Endothelial cell of umbilical vein (primary cell): ENCODE measurements at regions not wholly inside any gene's neighbourhood (a gene's known extent, or its start where the extent isn't known, plus 50 kb on each side); places are given as distances from the start of the nearest gene placed in this dataset.

Experiments used
- BruUV-seq: library from RNA; stranded (reverse); fragments of 400-500 nt; replicated peaks from 2 replicates; lab custom pipeline; 2021; lab: Mats Ljungman, UMichigan
- CTCF ChIA-PET: fragments of 300-600, 350-600 bp; sonication (Branson Sonifier 250); formaldehyde crosslinking; loops from one replicate; lab custom pipeline; 2021; ENCODE audit warnings: antibody characterized with exemption, inconsistent platforms; lab: Charles Lee
- POLR2A ChIA-PET: fragments of 300-600, 350-600 bp; sonication (Branson Sonifier 250); formaldehyde crosslinking; loops from one replicate; lab custom pipeline; 2021; ENCODE audit warnings: antibody characterized with exemption, inconsistent platforms; lab: Charles Lee
- DNase-seq: peaks from one replicate; pipeline ENCODE4 v3.0.0-alpha.2; 2011; ENCODE audit warnings: low read depth, low spot score
- FAIRE-seq: peaks from 2 replicates; lab custom pipeline; 2011; peaks lifted over from hg19 to GRCh38; lab: Jason Lieb, UNC
- H2AFZ ChIP-seq: 2 replicates; pipeline ENCODE4 v1.6.0; 2012; ENCODE audit warnings: low read depth, low read length, control low read depth, inconsistent platforms
- H3K27ac ChIP-seq: 2 replicates; pipeline ENCODE4 v1.5.1; 2011; ENCODE audit warnings: low read depth, mild to moderate bottlenecking, control low read depth, low read length, moderate library complexity; ENCODE audit not compliant: insufficient read depth
- H3K27me3 ChIP-seq, 2 experiments: 2 replicates each; pipeline versions ENCODE4 v1.6.0 to v1.6.1; 2011; ENCODE audit warnings: low read length in 2 of 2, mixed read lengths in 1 of 2; ENCODE audit not compliant: control insufficient read depth in 2 of 2, insufficient read depth in 2 of 2
- H3K36me3 ChIP-seq, 2 experiments: 2 replicates in 1 of 2; 3 replicates in 1 of 2; pipeline ENCODE4 v1.5.1; 2011; ENCODE audit warnings: low read length in 2 of 2, mild to moderate bottlenecking in 1 of 2, moderate library complexity in 1 of 2; ENCODE audit not compliant: control insufficient read depth in 2 of 2, insufficient read depth in 2 of 2; ENCODE audit errors: extremely low read depth in 1 of 2
- H3K4me1 ChIP-seq: 3 replicates; pipeline ENCODE4 v1.5.1; 2011; ENCODE audit warnings: mild to moderate bottlenecking, low read length; ENCODE audit not compliant: control insufficient read depth, insufficient read depth; ENCODE audit errors: extremely low read depth
- H3K4me2 ChIP-seq: 2 replicates; pipeline ENCODE4 v1.6.1; 2011; ENCODE audit warnings: low read length, control low read depth, mixed read lengths; ENCODE audit not compliant: insufficient read depth
- H3K4me3 ChIP-seq, 3 experiments: fragments of 200-600 bp in 1 of 3; sonication (generic), shearing (Covaris generic) in 1 of 3; replicated peaks in 1 of 3; 2 replicates each; pipeline ENCODE4 v1.5.1; 2011 to 2016; ENCODE audit warnings: control low read depth in 3 of 3, low read length in 3 of 3, mild to moderate bottlenecking in 2 of 3, inconsistent platforms in 1 of 3, low read depth in 1 of 3, moderate library complexity in 1 of 3; ENCODE audit not compliant: insufficient read depth in 1 of 3
- H3K79me2 ChIP-seq: 2 replicates; pipeline ENCODE4 v1.6.0; 2012; ENCODE audit warnings: low read length, inconsistent platforms; ENCODE audit not compliant: control insufficient read depth, insufficient read depth
- H3K9ac ChIP-seq: replicated peaks from 2 replicates; pipeline ENCODE3; 2011; ENCODE audit warnings: low read length, control low read depth; ENCODE audit not compliant: insufficient read depth; ENCODE audit errors: extremely low read depth
- H3K9me1 ChIP-seq: replicated peaks from 3 replicates; pipeline ENCODE4 v1.6.0; 2011; ENCODE audit warnings: mild to moderate bottlenecking, low read length; ENCODE audit not compliant: control insufficient read depth, insufficient read depth; ENCODE audit errors: extremely low read depth
- H3K9me3 ChIP-seq: replicated peaks from 2 replicates; pipeline ENCODE4 v1.5.1; 2012; ENCODE audit warnings: low read length, inconsistent platforms; ENCODE audit not compliant: control insufficient read depth, insufficient read depth
- H4K20me1 ChIP-seq: replicated peaks from 2 replicates; pipeline ENCODE3; 2011; ENCODE audit warnings: mild to moderate bottlenecking, low read length; ENCODE audit not compliant: control insufficient read depth, insufficient read depth; ENCODE audit errors: extremely low read depth
- EZH2 ChIP-seq: IDR thresholded peaks from 2 replicates; pipeline ENCODE4 v1.6.1; 2012; ENCODE audit warnings: borderline replicate concordance, low read depth, mild to moderate bottlenecking, moderate library complexity, low read length, inconsistent platforms; ENCODE audit not compliant: severe bottlenecking
- FOS ChIP-seq: IDR thresholded peaks from 2 replicates; pipeline ENCODE4 v1.6.1; 2011; ENCODE audit warnings: mild to moderate bottlenecking, low read length, moderate library complexity, borderline replicate concordance; ENCODE audit not compliant: insufficient read depth
- GATA2 ChIP-seq: IDR thresholded peaks from 2 replicates; pipeline ENCODE4 v1.7.0; 2011; ENCODE audit warnings: low read depth, mild to moderate bottlenecking, moderate library complexity, mixed read lengths, low read length; ENCODE audit not compliant: insufficient read length, insufficient read depth
- JUN ChIP-seq: IDR thresholded peaks from 2 replicates; pipeline ENCODE4 v1.6.1; 2011; ENCODE audit warnings: borderline replicate concordance, low read depth; ENCODE audit not compliant: insufficient read length, insufficient read depth
- MYC ChIP-seq: IDR thresholded peaks from one replicate; pipeline ENCODE4 v1.6.1; 2011; ENCODE audit warnings: mild to moderate bottlenecking, low read depth, low read length
- POLR2A ChIP-seq: IDR thresholded peaks from 2 replicates; pipeline ENCODE4 v1.6.1; 2012; ENCODE audit warnings: low read depth, mild to moderate bottlenecking, control low read depth, low read length
- POLR2AphosphoS5 ChIP-seq: IDR thresholded peaks from 2 replicates; pipeline ENCODE4 v1.6.1; 2012; ENCODE audit warnings: low read depth, mild to moderate bottlenecking, control low read depth, low read length, moderate library complexity; ENCODE audit not compliant: insufficient read depth
- dilution Hi-C: fragments of 300-500 bp; cut with MboI; formaldehyde crosslinking; loops from one replicate; pipeline ENCODE4 v1.15.0; 2019; ENCODE audit warnings: low sequenced_read_pairs; ENCODE audit not compliant: extremely low pct_ligation_motif_present
- intact Hi-C: fragments of 100-400 bp; cut with micrococcal nuclease; formaldehyde crosslinking; loops from one replicate; pipeline ENCODE4 v1.10.0; 2022
- TF ChIP-seq, protein P1 (sequence below), 2 donors: IDR thresholded peaks; 1 replicate in 1 of 2; 2 replicates in 1 of 2; pipeline ENCODE4 v1.5.1; 2011; ENCODE audit warnings: low read length in 2 of 2, mild to moderate bottlenecking in 2 of 2, moderate library complexity in 2 of 2, control low read depth in 1 of 2, inconsistent platforms in 1 of 2, low read depth in 1 of 2; ENCODE audit not compliant: insufficient read depth in 1 of 2; ENCODE audit errors: extremely low read depth in 1 of 2
- TF ChIP-seq, protein P2 (sequence below): IDR thresholded peaks from 2 replicates; pipeline ENCODE4 v1.6.1; 2011; ENCODE audit not compliant: insufficient read depth, insufficient read length

DNA sequence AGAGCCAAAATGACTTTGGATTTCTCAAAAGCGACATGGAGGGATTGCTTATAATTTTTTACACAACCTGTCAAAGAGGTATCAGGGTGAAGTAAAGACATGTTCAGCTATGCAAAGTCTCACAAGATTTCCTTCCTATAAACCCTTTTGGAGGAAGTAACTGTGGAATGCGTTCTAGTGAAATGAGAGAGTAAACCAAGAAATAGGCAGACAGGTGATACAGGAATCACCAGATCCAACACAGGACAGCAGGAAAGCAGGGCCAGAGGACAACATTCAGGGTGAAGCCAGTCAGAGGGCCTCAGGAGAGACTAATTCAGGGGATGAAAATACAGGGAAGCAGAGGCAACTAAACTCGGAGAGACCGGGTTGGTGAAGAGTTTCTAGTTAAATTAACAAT is 90.4 kb upstream of the MTNR1B start:
- ChIA-PET CTCF (no interaction called here), POLR2A (no interaction called here)
- no TSS peak for BruUV-seq
- Histone ChIP-seq H2AFZ (no peak overlapping the region), H4K20me1 (no peaks in the 10 kb centered on the region), H3K36me3 (no peaks in the 10 kb centered on the region), H3K4me2 (no peak overlapping the region), H3K9me3 (no peaks in the 10 kb centered on the region), H3K9me1 (no peaks in the 10 kb centered on the region), H3K79me2 (no peaks in the 10 kb centered on the region), H3K4me3 (no peak overlapping the region), H3K27me3 (no peaks in the 10 kb centered on the region), H3K9ac (no peak overlapping the region), H3K4me1 (no peaks in the 10 kb centered on the region), H3K27ac (no peak overlapping the region)
- DNase-seq: no peak
- dilution Hi-C loops: no loop called here
- intact Hi-C loops: no loop called here
- TF ChIP-seq, protein P1, sequence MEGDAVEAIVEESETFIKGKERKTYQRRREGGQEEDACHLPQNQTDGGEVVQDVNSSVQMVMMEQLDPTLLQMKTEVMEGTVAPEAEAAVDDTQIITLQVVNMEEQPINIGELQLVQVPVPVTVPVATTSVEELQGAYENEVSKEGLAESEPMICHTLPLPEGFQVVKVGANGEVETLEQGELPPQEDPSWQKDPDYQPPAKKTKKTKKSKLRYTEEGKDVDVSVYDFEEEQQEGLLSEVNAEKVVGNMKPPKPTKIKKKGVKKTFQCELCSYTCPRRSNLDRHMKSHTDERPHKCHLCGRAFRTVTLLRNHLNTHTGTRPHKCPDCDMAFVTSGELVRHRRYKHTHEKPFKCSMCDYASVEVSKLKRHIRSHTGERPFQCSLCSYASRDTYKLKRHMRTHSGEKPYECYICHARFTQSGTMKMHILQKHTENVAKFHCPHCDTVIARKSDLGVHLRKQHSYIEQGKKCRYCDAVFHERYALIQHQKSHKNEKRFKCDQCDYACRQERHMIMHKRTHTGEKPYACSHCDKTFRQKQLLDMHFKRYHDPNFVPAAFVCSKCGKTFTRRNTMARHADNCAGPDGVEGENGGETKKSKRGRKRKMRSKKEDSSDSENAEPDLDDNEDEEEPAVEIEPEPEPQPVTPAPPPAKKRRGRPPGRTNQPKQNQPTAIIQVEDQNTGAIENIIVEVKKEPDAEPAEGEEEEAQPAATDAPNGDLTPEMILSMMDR (IDR thresholded peaks at IDR 0.05; ENCODE audit: extremely low read depth in 1 of 2, insufficient read depth in 1 of 2, low read depth in 1 of 2, low read length in 2 of 2): no peak
- no peak for TF ChIP-seq FOS
- FAIRE-seq: no peak

DNA sequence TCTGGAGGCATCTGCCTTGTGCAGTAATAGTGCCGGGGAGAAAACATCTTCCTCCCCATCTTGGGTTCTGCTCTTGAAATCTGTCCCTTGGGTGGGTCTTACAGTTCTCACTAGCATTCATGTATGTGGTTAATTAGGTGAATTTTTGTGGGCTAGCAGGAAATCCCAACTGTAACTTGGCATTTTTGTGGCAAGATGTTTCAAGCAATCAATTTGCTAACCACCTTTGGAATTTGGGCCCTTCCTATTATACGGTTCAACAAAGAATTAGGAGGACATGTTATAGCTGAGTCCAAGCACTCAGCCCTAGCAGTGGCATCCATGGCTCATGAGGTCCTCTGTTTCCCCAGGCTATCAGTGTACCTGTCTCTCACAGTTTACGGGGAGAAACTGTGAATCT is 89.1 kb upstream of the MTNR1B start:
- intact Hi-C loops (loop anchor here (10.0 kb wide), 1 partner anchor 1366 kb away; no protein-coding TSS in a partner anchor), dilution Hi-C loops (no loop called here)
- H3K9me1 ChIP-seq: no peaks in the 10 kb centered on the region
- BruUV-seq: no TSS peak
- no peaks in the 10 kb centered on the region for H3K79me2 ChIP-seq
- H3K4me3 ChIP-seq: no peak overlapping the region
- no peak for DNase-seq
- H3K9ac ChIP-seq: no peak overlapping the region
- TF ChIP-seq POLR2AphosphoS5: no peak
- no peak for TF ChIP-seq JUN
- TF ChIP-seq MYC: no peak
- TF ChIP-seq GATA2: no peak
- TF ChIP-seq, protein P2, sequence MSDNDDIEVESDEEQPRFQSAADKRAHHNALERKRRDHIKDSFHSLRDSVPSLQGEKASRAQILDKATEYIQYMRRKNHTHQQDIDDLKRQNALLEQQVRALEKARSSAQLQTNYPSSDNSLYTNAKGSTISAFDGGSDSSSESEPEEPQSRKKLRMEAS: no peak
- TF ChIP-seq, protein P1 (IDR thresholded peaks at IDR 0.05; ENCODE audit: extremely low read depth in 1 of 2, insufficient read depth in 1 of 2, low read depth in 1 of 2, low read length in 2 of 2): no peak
- no peak for TF ChIP-seq POLR2A
- TF ChIP-seq FOS: no peak
- TF ChIP-seq EZH2: no peak
- no peak for FAIRE-seq
- no peak overlapping the region for H2AFZ ChIP-seq
- no peaks in the 10 kb centered on the region for H3K9me3 ChIP-seq
- H3K4me1 ChIP-seq: no peaks in the 10 kb centered on the region
- ChIA-PET CTCF (no interaction called here), POLR2A (no interaction called here)
- no peak overlapping the region for H3K4me2 ChIP-seq
- H4K20me1 ChIP-seq: no peaks in the 10 kb centered on the region
- no peaks in the 10 kb centered on the region for H3K36me3 ChIP-seq
- H3K27me3 ChIP-seq: no peaks in the 10 kb centered on the region
- H3K27ac ChIP-seq: no peak overlapping the region
